GM12892 (cell line): ENCODE measurements at regions not wholly inside any gene's neighbourhood (a gene's known extent, or its start where the extent isn't known, plus 50 kb on each side); places are given as distances from the start of the nearest gene placed in this dataset.

Experiments
- POLR2A ChIP-seq: IDR thresholded peaks from 2 replicates; pipeline ENCODE4 v1.6.1; 2011; ENCODE audit warnings: low read depth, low read length, control low read depth
- POLR2AphosphoS5 ChIP-seq: IDR thresholded peaks from 2 replicates; pipeline ENCODE4 v1.6.1; 2011; ENCODE audit warnings: low read depth, low read length, control low read depth
- TAF1 ChIP-seq: IDR thresholded peaks from 2 replicates; pipeline ENCODE4 v1.6.1; 2011; ENCODE audit warnings: low read depth, mild to moderate bottlenecking, control low read depth, low read length, borderline replicate concordance

DNA sequence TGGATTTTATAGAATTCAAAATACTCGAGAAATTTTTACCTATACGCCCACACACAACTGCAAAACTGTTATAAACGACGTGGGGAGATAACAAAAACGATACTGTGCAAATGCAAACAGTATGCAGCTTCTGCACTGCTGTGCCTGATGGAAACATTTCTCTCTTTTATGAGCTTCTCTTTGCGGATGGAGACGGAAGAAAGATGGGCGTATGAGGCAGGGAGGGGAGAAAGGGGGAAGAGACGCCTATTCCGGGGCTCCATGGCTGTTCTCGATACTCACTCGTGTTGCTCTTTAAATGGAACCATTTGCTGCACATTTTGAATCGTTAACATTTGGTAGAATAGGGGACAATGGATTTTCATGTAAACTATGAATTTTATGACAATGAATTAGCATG lies 69.1 kb upstream of the EXOC2 start:
- TF ChIP-seq POLR2A: no peak
- no peak for TF ChIP-seq TAF1
- TF ChIP-seq POLR2AphosphoS5: no peak
